ENCODE measurements at regions not wholly inside any gene's neighbourhood (a gene's known extent, or its start where the extent isn't known, plus 50 kb on each side); places are given as distances from the start of the nearest gene placed in this dataset.
"Not testable (repeated sequence)": the region's sequence is repeated elsewhere in the genome, so short reads cannot be mapped to it uniquely, and the experiment has no call there.

GRCh38 chr13:111577208-111577828, 256.9 kb downstream of the TEX29 start:
- peaks cover 1% of the 10 kb centered on the region for H3K36me3 Mint-ChIP-seq
- H3K4me3 Mint-ChIP-seq, result no peak overlapping the region
- H3K9me3 Mint-ChIP-seq, result peaks cover 8 to 28% (median 10%) of the 10 kb centered on the region in 3 donors
- H3K4me1 Mint-ChIP-seq, result no peaks in the 10 kb centered on the region
- H3K27me3 Mint-ChIP-seq, result no peaks in the 10 kb centered on the region
- H3K27ac Mint-ChIP-seq, result no peak overlapping the region

GRCh38 chr13:111577956-111578605, 257.6 kb downstream of the TEX29 start:
- Mint-ChIP-seq H3K9me3 (peaks cover 8 to 30% (median 10%) of the 10 kb centered on the region in 3 donors), H3K27ac (no peak overlapping the region), H3K4me1 (no peaks in the 10 kb centered on the region), H3K4me3 (no peak overlapping the region), H3K27me3 (no peaks in the 10 kb centered on the region), H3K36me3 (peaks cover 1% of the 10 kb centered on the region)

GRCh38 chr13:111584101-111584672, 263.7 kb downstream of the TEX29 start:
- no peaks in the 10 kb centered on the region for H3K27me3 Mint-ChIP-seq
- H3K36me3 Mint-ChIP-seq, result no peaks in the 10 kb centered on the region
- H3K4me3 Mint-ChIP-seq, result no peak overlapping the region
- peaks cover 0 to 14% (median 2%) of the 10 kb centered on the region in 3 donors for H3K9me3 Mint-ChIP-seq
- no peaks in the 10 kb centered on the region for H3K4me1 Mint-ChIP-seq
- no peak overlapping the region for H3K27ac Mint-ChIP-seq

DNA sequence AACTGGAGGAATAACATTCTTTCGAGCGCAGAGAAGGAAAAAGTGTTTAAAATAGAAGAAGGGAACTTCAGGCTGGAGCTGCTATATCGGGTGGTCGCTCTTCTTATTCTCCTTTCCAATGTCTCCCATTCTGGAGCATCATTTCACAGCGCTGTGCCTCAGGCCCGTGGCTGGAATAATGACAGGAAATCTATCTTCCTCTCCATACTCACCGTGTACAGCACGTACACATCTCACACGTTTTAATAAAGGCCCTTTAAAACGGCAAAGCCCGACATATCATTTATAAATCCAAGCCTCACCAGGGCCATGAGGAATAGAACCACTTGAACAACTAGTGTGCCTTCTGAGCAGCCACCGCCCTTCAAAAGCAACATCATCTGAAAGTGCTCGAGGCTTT, 264.4 kb downstream of the TEX29 start:
- H3K4me3 Mint-ChIP-seq, result no peak overlapping the region

DNA sequence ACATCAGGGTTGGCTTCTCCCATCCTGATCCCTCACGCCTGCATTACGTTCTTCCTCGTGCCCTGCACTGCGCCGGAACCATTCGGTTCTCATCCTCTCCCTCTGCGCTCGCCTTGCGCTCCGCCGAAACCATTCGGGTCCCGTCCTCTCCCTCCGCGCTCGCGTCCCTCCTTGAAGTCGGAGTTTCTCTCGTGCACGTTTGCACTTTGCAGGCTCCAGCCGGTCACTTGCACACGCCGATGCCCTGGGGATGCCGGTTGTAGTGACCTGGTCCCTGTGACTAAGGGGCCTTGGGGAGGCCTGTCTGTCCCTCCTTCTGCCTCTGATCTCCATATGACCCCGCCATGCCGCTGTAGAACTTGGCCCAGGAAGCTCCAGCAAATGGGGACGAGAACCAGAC, 265.8 kb downstream of the TEX29 start:
- Mint-ChIP-seq H3K9me3 (peaks cover 3 to 6% (median 4%) of the 10 kb centered on the region in 3 donors), H3K4me3 (no peak overlapping the region), H3K27ac (no peak overlapping the region), H3K27me3 (no peaks in the 10 kb centered on the region), H3K36me3 (no peaks in the 10 kb centered on the region), H3K4me1 (no peaks in the 10 kb centered on the region)

More for the DNA sequence above, 264.4 kb downstream of the TEX29 start:
- no peaks in the 10 kb centered on the region for H3K4me1 Mint-ChIP-seq
- H3K27ac Mint-ChIP-seq, result no peak overlapping the region
- H3K9me3 Mint-ChIP-seq, result peaks cover 0 to 8% (median 0%) of the 10 kb centered on the region in 3 donors
- no peaks in the 10 kb centered on the region for H3K27me3 Mint-ChIP-seq
- H3K36me3 Mint-ChIP-seq, result no peaks in the 10 kb centered on the region

GRCh38 chr13:111587249-111587648, 266.8 kb downstream of the TEX29 start:
- Mint-ChIP-seq H3K9me3 (peaks cover 3 to 6% (median 4%) of the 10 kb centered on the region in 3 donors), H3K4me3 (no peak overlapping the region), H3K27ac (no peak overlapping the region), H3K27me3 (no peaks in the 10 kb centered on the region), H3K4me1 (no peaks in the 10 kb centered on the region), H3K36me3 (no peaks in the 10 kb centered on the region)

DNA sequence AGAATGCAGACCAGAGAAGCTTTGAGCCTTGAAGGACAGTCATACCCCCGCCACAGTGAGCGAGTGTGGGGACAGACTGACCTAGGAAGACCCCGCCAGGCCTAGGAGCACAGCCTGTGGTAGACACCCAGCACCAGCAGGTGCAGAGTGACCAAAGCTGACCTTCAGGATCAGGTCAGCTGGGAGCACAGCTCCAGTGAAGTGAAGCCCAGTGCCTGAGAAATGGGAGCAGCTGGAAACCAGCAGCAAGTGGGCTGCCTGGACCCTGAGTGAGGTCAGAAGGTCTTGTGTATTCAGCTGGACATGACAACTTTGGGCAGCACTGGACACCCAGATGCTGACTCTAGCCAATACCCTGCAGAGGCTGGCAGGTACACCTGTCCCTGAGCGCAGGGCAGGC, 268.9 kb downstream of the TEX29 start:
- no peaks in the 10 kb centered on the region for H3K27me3 Mint-ChIP-seq
- H3K4me3 Mint-ChIP-seq, result no peak overlapping the region
- H3K36me3 Mint-ChIP-seq, result no peaks in the 10 kb centered on the region
- no peaks in the 10 kb centered on the region for H3K4me1 Mint-ChIP-seq
- H3K9me3 Mint-ChIP-seq, result peaks cover 3 to 4% (median 3%) of the 10 kb centered on the region in 3 donors
- H3K27ac Mint-ChIP-seq, result no peak overlapping the region

- Mint-ChIP-seq H3K4me1 (no peaks in the 10 kb centered on the region), H3K36me3 (no peaks in the 10 kb centered on the region), H3K27me3 (no peaks in the 10 kb centered on the region), H3K27ac (no peak overlapping the region), H3K9me3 (peaks cover 3 to 4% (median 3%) of the 10 kb centered on the region in 3 donors), H3K4me3 (no peak overlapping the region)
Observed at GRCh38 chr13:111589992-111590391, 269.6 kb downstream of the TEX29 start.

- no peaks in the 10 kb centered on the region for H3K27me3 Mint-ChIP-seq
- peaks cover 3 to 4% (median 3%) of the 10 kb centered on the region in 3 donors for H3K9me3 Mint-ChIP-seq
- H3K27ac Mint-ChIP-seq, result no peak overlapping the region
- no peaks in the 10 kb centered on the region for H3K36me3 Mint-ChIP-seq
- H3K4me3 Mint-ChIP-seq, result no peak overlapping the region
- H3K4me1 Mint-ChIP-seq, result no peaks in the 10 kb centered on the region
Observed at GRCh38 chr13:111590796-111591195, 270.4 kb downstream of the TEX29 start.

GRCh38 chr13:111593490-111593889, 273.0 kb downstream of the TEX29 start:
- H3K4me3 Mint-ChIP-seq, H3K9me3 Mint-ChIP-seq, H3K27me3 Mint-ChIP-seq, H3K36me3 Mint-ChIP-seq, H3K4me1 Mint-ChIP-seq, H3K27ac Mint-ChIP-seq: not testable (repeated sequence)

DNA sequence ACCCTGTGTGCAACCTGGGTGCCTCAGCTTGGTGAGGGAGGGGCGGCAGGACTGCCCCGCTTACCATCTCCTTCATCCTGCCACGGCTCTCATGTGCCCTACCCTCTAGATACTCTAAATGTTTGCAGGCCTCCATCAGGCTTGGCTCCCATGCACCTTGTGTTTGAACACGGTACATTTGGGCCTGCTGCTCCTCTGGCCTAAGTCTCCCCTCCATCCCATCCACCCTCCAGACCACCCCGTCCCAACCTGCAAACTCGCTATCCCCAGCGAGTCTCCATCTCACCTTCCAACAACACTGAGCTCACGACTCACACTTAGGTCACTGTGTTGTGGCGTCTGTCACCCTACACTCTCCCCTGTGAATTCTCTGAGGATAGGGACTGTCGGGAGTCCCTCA, 274.2 kb downstream of the TEX29 start:
- Mint-ChIP-seq H3K4me3 (no peak overlapping the region), H3K9me3 (peaks cover 3 to 4% (median 3%) of the 10 kb centered on the region in 3 donors), H3K36me3 (peaks cover 3% of the 10 kb centered on the region)

DNA sequence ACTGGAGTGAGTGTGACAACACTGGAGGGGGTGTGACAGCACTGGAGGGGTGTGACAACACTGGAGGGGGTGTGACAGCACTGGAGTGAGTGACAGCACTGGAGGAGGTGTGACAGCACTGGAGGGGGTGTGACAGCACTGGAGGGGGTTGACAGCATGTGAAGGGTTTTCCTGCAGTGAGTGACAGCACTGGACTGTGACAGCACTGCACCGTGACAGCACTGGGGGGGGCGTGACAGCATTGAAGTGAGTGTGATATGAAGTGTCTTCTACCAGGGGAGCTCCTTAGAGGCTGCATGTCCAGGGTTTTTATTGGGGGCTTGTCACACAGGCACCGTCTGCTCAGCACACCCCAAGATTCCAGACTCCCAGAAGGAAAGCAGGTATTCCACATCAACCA, 274.8 kb downstream of the TEX29 start:
- Mint-ChIP-seq H3K4me3 (no peak overlapping the region), H3K27ac (no peak overlapping the region), H3K4me1 (no peaks in the 10 kb centered on the region), H3K36me3 (peaks cover 3% of the 10 kb centered on the region), H3K9me3 (peaks cover under 1 to 3% (median 2%) of the 10 kb centered on the region in 3 donors), H3K27me3 (no peaks in the 10 kb centered on the region)

More for the DNA sequence above, 274.2 kb downstream of the TEX29 start:
- Mint-ChIP-seq H3K27ac (no peak overlapping the region), H3K27me3 (no peaks in the 10 kb centered on the region), H3K4me1 (no peaks in the 10 kb centered on the region)

- no peaks in the 10 kb centered on the region for H3K27me3 Mint-ChIP-seq
- H3K9me3 Mint-ChIP-seq, result peaks cover 0 to 3% (median 0%) of the 10 kb centered on the region in 3 donors
- H3K36me3 Mint-ChIP-seq, result peaks cover 3% of the 10 kb centered on the region
- no peaks in the 10 kb centered on the region for H3K4me1 Mint-ChIP-seq
- H3K4me3 Mint-ChIP-seq, result no peak overlapping the region
- no peak overlapping the region for H3K27ac Mint-ChIP-seq
Observed at GRCh38 chr13:111595791-111596190, 275.3 kb downstream of the TEX29 start.

- no peak overlapping the region for H3K4me3 Mint-ChIP-seq
- H3K36me3 Mint-ChIP-seq, result peaks cover 3% of the 10 kb centered on the region
- H3K4me1 Mint-ChIP-seq, result no peaks in the 10 kb centered on the region
- no peaks in the 10 kb centered on the region for H3K9me3 Mint-ChIP-seq
- no peaks in the 10 kb centered on the region for H3K27me3 Mint-ChIP-seq
- no peak overlapping the region for H3K27ac Mint-ChIP-seq
Observed at GRCh38 chr13:111597191-111597611, 276.8 kb downstream of the TEX29 start.

DNA sequence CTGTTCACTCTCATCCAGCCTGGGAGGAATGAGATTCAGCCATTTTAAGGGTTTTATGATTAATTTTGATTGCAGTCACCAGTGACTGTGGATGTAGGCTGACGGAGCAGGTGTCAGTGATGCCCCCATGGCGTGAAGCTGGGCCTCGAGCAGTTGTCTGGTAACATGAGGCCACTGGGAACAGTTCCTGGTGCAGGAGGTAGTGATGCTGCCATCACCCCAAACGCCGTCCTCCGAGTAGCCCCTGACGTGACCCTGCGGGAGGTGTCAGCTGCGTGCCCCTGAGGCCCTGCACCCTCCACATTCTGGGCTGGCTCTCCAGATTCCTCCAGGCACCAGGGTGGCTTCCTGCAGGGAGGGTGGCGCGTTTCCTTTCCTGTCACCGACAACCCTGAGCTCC, 277.2 kb downstream of the TEX29 start:
- H3K9me3 Mint-ChIP-seq, result no peaks in the 10 kb centered on the region
- peaks cover 3% of the 10 kb centered on the region for H3K36me3 Mint-ChIP-seq
- no peaks in the 10 kb centered on the region for H3K27me3 Mint-ChIP-seq
- no peaks in the 10 kb centered on the region for H3K4me1 Mint-ChIP-seq
- no peak overlapping the region for H3K4me3 Mint-ChIP-seq
- H3K27ac Mint-ChIP-seq, result peak overlapping the region in 1 of 3 donors; percentile 20

DNA sequence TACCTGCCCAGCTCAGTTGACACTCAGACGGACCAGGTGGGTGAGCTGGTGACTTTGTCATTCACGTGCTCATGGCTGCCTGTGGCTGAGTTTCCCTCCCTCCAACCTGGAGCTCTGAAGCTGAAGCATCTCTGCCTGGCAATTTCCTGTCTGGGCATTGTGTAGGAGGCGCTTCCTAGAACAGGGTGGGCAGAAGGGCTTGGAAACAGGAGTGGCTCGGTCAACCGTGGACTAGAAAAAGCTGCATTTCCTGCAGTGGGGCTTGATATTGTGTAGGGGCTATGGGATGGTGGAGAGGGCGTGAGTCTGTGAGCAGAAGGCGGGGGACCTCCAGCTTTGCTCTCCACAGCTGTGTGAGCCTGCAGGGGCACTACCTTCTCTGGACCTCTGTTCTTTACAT, 278.3 kb downstream of the TEX29 start:
- Mint-ChIP-seq H3K9me3 (no peaks in the 10 kb centered on the region), H3K36me3 (peaks cover 3% of the 10 kb centered on the region), H3K27ac (no peak overlapping the region), H3K4me1 (no peaks in the 10 kb centered on the region), H3K27me3 (no peaks in the 10 kb centered on the region), H3K4me3 (peak overlapping the region in 1 of 4 donors; percentile 0)
